HG03558 (cell line): ENCODE measurements at regions not wholly inside any gene's neighbourhood (a gene's known extent, or its start where the extent isn't known, plus 50 kb on each side); places are given as distances from the start of the nearest gene placed in this dataset.
"Not testable (repeated sequence)": the region's sequence is repeated elsewhere in the genome, so short reads cannot be mapped to it uniquely, and the experiment has no call there.

Experiments
- ATAC-seq: cut with Tn5 transposase; IDR thresholded peaks from one replicate; pipeline ENCODE4 v1.9.1; 2021; ENCODE audit warnings: moderate number of reproducible peaks; ENCODE audit not compliant: unreplicated experiment; ENCODE audit errors: extremely low read depth

DNA sequence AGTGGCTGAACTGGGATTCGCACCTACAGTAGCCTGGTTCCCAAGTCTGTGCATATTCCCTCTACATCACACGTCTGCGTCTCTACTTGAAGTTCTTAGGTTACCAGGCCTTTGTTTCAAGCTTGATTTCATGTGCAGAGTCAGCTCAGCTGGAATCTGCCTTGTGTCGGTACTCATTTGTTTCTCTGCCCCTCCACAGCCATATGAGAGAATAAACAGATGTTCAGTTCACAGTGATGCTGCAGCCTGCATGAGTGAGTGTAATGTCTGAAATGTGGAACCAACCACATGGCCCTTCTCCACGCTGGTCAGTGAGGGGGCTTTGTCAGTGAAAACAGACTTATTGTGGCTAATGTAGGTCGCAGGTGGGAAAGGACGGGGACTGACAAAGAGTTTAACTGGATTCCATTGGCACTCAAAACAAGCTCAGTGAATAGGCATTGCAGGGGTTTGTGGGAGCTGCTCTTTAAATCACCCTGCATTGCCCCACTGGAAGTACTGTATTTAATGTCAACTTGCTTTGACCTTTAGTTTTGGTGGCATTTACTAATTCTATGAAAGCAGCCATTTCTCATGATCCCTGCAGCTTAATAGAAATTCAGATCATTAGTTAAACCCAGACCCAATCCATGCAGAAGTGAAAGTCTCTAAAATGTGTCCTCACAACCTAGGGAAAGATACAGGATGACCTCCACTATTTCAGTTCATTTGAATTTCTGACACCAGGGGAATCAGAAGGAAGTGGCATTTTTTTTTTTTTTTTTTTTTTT is 136.4 kb upstream of the FAM78B start:
- ATAC-seq: no peak

DNA sequence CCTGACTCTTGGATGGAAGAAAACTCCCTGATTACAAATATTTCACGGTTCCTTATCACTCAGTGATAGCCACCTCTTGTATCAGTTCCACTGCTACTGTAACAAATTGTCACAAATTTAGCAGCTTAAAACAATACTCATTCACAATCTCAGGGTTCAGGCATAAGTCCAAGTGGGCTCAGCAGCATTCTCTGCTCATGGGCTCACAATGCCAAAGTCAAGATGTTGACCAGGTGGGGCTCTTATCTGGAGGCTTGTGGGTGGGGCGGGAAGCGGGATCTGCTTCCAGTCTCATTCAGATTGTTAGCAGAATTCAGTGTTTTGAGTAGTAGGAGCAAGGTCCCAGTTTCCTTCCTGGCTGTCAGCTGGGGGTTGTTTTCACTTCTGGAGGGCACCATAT is 137.3 kb upstream of the FAM78B start:
- no peak for ATAC-seq

DNA sequence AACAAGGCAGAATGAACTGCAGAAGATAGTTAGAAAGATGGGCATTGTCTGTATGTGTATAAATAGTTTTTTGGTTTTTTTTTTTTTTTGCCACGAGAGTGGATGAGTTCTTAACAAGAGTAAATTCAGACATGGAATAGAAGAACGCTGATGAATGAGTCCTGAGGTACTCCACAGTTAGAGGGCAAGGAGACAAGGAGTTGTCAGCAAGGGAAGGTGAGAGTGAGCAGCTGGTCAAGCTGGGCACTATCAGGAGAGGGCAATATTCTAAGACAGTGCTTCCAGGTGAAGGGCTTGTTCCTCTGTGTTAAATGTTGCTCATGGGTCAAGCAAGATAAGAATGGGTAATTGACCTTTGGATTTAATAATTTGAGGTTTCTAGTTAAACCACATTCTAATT is 138.6 kb upstream of the FAM78B start:
- ATAC-seq: no peak

DNA sequence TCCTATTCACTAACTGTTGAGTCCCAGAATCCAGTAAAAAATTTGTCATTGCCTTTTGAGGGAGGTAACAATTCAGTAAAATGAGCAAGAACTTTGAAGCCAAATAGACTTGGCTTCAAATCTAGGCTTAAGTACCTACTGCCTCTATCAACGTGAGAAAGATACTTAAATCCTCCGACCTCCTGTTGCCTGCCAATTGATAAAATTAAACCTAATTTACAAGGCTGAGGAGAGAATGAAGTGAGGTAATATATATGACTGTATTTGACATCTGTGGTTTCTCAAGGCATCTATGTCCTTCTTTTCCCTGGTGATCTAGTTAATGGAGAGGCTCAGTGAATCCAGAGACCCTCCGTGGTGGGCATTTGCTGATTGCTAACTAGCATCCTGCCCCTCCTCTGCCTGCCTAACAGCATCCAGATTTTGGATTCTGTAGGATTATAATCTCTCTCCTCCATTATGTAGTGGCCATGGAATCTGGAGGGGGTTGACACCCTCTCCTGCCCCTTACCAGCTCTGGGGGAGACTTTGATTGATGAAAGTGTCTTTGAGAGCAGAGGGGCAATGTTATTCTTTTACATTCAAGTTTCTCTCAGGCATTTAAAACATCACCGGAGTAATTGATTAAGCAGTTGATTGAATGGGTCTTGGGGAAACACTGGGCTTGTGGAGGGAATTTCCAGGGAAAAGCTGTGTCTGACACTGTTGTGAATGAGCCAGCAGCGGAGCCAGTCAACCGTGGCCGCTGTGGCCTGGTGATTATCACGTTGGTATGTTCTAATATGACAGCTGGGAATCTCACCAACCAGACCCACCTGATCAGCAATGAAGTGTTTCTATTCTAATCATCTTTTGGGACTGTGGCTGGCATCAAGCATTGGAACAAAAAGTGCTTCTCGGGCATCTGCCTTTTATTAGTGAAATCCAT is 140.7 kb upstream of the FAM78B start:
- no peak for ATAC-seq

DNA sequence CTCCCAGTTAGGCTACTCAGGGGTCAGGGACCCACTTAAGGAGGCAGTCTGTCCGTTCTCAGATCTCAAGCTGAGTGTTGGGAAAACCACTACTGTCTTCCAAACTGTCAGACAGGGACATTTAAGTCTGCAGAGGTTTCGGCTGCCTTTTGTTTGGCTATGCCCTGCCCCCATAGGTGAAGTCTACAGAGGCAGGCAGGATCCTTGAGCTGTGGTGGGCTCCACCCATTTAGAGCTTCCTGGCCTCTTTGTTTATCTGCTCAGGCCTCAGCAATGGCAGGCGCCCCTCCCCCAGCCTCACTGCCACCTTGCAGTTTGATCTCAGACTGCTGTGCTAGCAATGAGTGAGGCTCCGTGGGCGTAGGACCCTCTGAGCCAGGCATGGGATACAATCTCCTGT is 149.5 kb upstream of the FAM78B start:
- not testable (repeated sequence) for ATAC-seq

DNA sequence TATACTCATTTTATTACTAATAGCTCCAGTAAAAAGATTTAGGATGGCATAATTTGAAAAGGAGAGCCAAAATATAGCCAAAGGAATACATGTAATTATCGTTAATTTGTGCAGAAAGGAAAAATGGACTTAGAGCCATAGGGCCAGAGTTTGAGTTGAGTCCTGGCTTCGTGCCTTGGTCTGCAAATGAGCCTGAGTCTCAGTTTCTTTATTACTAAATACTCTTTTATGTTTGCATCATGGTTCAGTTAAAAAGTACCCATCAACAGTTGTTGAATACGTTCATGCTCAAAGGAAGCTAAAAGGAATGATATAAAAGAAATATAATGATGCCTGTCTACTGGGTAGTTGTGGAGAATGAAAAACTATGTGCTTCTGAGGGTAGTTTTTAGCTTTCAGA is 155.7 kb upstream of the FAM78B start:
- ATAC-seq: no peak

DNA sequence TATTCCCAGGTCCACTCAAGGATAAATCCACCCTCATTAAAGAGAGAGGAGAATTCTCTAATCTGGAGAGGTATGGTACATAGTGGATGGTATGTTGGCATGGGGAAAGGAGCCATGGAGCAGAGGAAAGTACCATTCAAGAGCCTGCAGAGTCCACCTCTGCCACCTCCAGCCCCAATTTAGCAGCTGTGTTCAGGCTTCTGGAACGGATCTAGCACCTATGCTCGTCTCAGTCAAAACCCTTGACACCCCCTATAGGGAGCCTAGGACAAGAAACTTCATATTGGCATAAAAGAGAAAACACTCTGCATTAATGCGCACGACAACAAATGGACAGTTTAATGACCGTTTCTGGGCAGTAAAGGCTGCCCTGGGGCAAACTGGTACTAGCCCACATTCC is 161.1 kb upstream of the FAM78B start:
- no peak for ATAC-seq

DNA sequence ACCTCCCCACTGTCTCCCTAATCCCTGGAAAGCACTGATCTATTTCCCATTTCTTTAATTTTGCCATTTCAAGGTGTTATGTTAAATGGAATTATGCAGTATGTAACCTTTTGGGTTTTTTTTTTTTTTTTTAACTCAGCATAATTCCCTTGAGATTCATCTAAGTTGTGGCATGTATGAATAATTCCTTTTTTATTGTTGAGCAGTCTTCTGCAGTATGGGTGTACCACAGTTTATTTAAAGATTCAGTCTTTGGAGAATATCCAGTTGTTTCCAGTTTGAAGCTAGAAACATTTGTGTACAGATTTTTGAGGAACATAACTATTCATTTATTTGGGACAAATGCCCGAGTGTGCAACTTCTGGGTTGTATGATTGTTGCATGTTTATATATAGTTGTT is 162.2 kb upstream of the FAM78B start:
- ATAC-seq: no peak

DNA sequence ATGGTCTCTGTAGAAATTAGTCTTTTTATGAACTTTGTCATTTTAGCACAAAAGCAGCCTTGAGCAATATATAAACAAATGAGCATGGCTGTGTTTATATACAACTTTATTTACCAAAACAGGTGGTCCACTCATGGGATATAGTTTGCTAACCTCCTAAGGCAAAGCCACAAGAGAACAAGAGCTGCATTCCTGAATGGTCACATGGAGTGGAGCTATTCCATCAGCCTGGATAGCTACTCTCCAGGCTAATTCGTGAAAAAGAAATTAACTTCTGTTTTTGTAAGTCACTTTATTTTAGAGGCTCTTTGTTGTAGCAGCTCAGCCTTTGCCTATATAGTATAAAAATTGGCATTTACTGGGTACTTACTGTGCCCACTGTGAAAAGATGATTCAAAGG is 163.3 kb upstream of the FAM78B start:
- ATAC-seq: no peak

DNA sequence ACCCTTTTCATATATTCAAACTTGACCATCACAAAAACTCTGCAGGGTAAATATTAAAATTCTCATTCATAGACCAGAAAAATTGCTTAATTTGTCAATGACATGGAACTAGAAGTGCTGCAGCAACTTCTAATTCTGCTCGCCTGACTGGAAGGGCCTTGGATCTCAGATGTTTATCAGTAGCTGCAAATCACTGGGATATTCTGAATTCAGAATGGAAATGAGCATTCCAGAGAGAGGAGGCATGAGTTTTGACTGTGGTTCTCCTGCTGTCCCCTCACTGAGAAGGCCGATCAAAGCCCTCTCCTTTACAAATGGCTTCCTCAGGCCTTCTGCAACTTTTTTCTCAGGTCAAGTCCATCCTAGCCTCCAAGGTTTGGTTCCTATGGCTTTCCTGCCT is 171.3 kb upstream of the FAM78B start:
- ATAC-seq: no peak

DNA sequence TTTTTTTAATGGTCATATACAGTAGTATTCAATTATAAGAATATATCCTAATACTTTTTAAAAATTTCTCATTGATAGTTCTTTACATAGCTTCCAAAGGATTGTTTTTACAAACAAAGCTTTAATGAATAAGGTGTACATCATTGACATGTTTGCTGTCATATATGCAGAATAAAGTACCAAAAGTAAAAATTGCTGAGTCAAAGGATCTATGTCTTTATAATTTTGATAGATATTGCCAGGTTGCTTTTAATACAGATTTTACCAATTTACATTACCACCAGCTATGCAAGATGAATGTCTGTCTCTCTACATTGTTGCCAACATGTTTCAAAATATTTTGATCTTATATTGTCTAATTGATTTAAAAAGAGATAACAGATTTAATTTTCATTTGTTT is 173.9 kb upstream of the FAM78B start:
- ATAC-seq: no peak

DNA sequence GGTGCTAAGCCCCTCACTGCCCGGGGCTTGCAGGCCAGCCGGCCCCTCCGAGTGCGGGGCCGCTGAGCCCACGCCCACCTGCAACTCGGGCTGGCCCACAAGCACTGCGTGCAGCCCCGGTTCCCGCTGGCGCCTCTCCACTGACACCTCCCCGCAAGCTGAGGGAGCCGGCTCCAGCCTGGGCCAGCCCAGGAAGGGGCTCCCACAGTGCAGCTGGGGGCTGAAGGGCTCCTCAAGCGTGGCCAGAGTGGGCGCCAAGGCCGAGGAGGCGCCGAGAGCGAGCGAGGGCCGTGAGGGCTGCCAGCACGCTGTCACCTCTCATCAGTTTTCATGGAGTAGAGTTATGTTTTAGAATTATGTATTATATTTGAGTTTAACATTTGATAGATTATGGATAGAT is 176.5 kb upstream of the FAM78B start:
- ATAC-seq: no peak

DNA sequence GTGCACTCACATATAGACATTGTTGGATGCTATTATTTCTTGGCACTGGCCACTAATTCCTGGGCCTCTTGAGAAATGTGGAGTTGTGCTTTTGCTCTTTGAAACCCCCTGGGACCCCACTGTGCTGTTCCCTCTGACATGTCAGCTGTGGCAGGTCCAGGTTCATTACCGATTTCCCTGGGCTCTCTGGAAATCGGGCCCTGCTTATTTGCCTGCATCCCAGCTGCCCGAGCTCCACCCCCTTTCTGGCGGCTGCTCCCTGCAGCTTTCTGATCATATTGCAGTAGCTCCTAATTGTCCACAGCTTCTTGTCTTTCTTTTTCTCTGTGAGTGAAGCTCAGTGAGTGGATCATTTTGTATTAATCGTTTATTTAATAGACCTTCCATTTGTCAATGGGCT is 183.7 kb upstream of the FAM78B start:
- no peak for ATAC-seq

DNA sequence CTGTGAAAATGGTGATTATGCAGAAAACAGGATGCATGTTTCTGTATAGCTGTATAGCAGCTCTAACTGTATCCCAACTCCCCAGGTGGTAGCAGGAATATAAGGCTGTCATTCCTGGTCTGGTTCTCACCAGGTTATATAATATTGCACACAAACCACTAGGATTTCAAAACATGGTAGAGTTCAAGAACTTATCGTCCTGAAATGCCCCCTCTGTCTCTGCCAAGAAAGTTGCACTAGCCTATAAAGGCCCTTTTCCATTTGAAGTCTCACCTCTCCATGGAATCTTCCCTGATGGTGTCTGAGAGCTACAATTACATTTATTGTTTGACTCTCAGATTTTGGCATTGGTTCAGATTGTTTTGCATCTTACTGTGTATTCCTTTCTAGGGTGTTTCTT is 184.9 kb upstream of the FAM78B start:
- no peak for ATAC-seq

DNA sequence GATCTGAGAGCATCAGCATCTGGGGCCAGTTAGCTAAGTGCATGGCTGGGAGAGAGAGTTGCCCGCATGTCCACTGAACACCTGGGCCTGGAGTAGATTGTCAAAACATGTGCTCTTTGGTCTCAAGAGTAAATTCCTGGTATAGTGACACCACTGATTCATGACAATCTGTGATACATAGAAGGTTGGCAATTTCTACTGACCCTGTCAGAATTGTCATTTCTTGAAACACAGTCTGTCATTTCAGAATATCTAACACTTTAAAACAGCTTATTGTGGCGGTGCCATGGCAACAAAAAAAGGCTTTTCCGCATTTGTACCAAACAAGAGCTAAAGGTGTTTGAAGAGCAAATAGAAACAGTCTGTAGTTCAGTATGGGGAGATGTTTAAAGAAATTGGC is 186.4 kb upstream of the FAM78B start:
- ATAC-seq: no peak

DNA sequence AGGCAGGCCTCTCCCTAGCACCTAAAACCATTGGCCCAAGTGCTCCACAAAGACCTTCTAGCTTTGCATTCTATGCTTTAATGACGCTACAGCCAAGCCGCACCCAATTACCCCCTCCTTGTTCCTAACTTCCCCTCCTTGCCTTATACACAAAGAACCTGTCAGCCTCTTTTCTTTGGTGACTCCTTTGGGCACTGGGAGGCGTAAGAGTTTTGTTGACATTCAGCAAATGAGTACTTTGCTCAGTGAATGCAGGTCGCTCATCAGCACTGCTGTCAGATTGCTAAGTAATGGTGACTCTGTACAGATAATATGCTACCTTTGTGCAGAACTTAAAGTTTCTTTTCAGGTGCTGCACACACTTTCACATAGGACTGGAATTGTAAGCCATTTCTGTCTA is 187.6 kb upstream of the FAM78B start:
- ATAC-seq: no peak

DNA sequence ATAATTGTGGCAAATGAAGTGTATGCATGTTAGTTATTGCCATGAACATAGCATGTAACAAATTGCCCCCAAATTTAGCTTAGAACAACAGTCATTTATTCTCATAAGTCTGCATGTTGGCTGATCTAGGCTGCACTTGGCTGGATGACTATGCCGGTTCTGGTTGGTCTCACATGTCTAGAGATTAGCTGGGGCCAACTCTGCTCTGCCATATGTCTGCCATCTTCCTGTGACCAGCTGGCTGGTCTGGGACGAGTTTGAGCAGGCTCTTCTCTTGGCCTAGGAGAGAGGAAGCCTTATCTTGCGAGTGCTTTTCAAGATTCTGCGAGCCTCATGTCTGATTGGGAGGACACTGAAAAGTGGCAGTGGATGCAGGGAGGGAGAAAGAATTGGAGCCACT is 198.3 kb upstream of the FAM78B start:
- ATAC-seq: no peak

DNA sequence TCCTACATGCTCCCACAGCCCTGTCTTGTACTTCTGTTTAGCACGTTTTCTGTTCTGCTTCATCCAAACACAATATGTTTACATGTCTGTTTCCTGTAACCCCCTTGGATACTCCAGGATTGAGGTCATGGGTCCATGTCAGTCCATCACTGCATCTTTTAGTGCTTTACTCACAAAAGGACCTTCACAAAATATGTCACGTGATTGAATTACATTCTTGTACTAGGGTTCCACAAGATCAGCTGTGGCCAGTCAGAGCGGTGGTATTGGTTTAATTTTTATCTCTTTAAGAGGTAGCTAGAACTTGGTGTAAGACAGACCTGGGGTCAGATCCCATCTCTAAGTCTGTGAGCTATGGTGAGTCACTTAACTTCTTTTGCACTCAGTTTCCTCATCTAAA is 201.2 kb upstream of the FAM78B start:
- ATAC-seq: no peak

DNA sequence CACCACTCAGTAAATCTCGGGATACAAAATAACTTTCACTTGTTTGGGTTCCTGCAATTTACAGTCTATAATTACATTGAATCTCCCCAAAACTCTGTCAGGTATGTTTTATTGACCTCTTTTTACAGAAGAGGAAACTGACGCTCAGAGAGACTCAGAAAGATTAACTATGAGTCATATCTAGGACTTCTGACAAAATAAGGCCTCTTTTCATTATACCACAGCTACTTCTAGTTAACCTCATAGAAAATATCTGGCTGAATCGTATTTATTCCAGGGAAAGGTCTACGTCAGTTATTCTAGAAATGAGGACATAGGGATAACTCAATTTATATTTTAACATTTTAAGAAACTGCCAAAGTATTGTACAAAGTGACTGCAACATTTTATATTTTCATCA is 211.1 kb upstream of the FAM78B start:
- no peak for ATAC-seq

DNA sequence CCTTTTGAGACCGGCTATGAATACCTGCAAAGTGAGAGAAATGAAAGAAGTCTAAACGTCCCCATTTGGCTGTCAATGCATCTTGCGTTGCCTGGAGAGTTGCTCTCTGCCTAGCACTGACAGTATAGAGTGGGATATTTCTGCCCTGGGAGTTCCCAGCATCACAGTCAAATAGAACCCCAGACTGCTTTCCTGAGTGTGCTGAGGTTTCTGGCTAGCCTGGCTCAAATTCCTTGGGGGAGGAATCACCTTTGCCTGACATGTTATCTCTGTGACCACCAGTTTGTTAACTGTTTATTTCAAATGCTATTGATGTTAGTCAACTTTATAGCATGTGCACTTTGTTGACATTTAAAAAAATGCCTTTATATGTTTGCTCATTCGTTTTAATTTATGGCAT is 212.0 kb upstream of the FAM78B start:
- no peak for ATAC-seq

DNA sequence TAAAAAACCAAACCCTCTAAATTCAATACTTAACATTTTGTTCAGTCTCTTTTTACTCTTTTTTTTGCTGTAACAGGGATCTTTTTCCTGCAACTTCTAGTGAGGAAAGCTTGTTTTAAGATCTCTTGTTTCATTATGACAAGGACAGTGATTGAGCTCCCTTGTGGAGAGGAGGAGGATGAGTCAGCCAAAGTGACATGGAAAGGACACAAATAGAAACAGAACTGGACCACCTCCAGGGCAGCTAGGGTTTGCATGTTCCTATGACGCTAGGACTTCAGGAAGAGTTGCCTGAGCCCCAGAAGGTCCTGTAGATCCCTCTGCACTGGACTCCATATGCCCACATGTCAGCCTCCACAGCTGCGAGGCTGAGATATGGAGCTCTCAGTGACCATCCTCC is 212.6 kb upstream of the FAM78B start:
- no peak for ATAC-seq

DNA sequence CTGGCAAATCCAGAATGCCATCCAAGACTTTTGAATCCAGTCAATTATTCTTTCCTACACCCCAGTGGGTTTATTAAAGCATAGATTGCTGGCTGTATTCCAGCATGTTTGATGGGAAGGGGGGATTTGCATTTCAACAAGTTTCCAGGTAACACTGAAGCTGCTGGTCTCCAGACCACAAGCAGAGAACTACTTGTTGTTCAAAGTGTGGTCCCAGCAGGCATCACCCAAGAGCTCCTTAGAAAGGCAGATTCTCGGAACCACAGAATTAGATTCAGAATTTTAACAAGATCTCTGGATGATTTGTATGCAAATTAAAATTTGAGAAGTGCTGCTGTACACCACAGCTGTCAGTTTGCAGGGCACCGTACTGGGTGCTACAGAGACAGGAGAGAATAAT is 216.3 kb upstream of the FAM78B start:
- ATAC-seq: no peak
